Activated CD4-positive, alpha-beta T cell treated with anti-CD3 and anti-CD28 coated beads, Interleukin-2, amount 10 ng/mL, durations not matched to agents 7 days and 5 days (primary cell): ENCODE measurements at regions not wholly inside any gene's neighbourhood (a gene's known extent, or its start where the extent isn't known, plus 50 kb on each side); places are given as distances from the start of the nearest gene placed in this dataset.

Source experiments
- CTCF ChIA-PET: fragments of 350-600 bp; sonication (Branson Sonifier 250); formaldehyde crosslinking; loops from one replicate; lab custom pipeline; 2021; ENCODE audit warnings: antibody characterized with exemption; lab: Charles Lee
- POLR2A ChIA-PET: fragments of 350-600 bp; sonication (Branson Sonifier 250); formaldehyde crosslinking; loops from one replicate; lab custom pipeline; 2021; ENCODE audit warnings: antibody characterized with exemption; lab: Charles Lee
- DNase-seq: peaks from one replicate; pipeline ENCODE4 v3.0.0-alpha.2; 2020
- H3K27ac Mint-ChIP-seq: one replicate; pipeline ENCODE4 v1.8.0; 2021; ENCODE audit warnings: mild to moderate bottlenecking, moderate library complexity, mixed read lengths
- H3K27me3 Mint-ChIP-seq: one replicate; pipeline ENCODE4 v1.8.0; 2021; ENCODE audit warnings: mixed read lengths
- H3K36me3 Mint-ChIP-seq: one replicate; pipeline ENCODE4 v1.8.0; 2021; ENCODE audit warnings: low read depth, mixed read lengths
- H3K4me1 Mint-ChIP-seq: one replicate; pipeline ENCODE4 v1.8.0; 2021; ENCODE audit warnings: mixed read lengths
- H3K4me3 Mint-ChIP-seq: one replicate; pipeline ENCODE4 v1.8.0; 2021; ENCODE audit warnings: mild to moderate bottlenecking, moderate library complexity, mixed read lengths
- H3K9me3 Mint-ChIP-seq: one replicate; pipeline ENCODE4 v1.8.0; 2021; ENCODE audit warnings: mixed read lengths

GRCh38 chr1:117275055-117275454 lies 64.3 kb upstream of the VTCN1 start:
- H3K9me3 Mint-ChIP-seq, result no peaks in the 10 kb centered on the region
- no peak for DNase-seq
- H3K4me1 Mint-ChIP-seq, result no peaks in the 10 kb centered on the region
- ChIA-PET POLR2A (no interaction called here), CTCF (interaction anchor here (0.7 kb wide), 1 partner anchor 11 kb away, joined by 4 read pairs; no protein-coding TSS in a partner anchor)
- H3K27ac Mint-ChIP-seq, result no peak overlapping the region
- H3K4me3 Mint-ChIP-seq, result no peak overlapping the region
- no peaks in the 10 kb centered on the region for H3K36me3 Mint-ChIP-seq
- H3K27me3 Mint-ChIP-seq, result no peaks in the 10 kb centered on the region

DNA sequence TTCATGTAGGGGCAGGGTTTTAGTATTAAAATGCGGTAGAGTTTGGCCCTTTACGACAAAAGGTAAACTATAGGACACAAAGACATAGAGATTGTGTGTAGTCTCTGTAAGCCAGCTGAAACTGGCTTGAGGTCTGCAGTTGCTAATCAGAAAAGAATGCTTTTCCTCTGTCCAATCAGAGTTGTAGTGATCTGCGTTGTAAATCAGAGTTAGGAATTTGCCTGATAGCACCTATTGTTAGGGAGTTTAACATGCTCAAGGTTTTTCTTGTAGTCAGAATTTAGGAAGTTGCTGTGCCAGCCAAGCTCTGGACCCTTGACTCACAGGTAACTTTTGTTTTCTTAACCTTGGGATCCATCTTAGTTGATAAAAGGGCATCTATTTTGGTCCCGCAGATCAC lies 61.2 kb upstream of the VTCN1 start:
- no peaks in the 10 kb centered on the region for H3K36me3 Mint-ChIP-seq
- H3K4me1 Mint-ChIP-seq, result no peaks in the 10 kb centered on the region
- no peak overlapping the region for H3K27ac Mint-ChIP-seq
- H3K9me3 Mint-ChIP-seq, result no peaks in the 10 kb centered on the region
- H3K27me3 Mint-ChIP-seq, result no peaks in the 10 kb centered on the region
- CTCF ChIA-PET, result no interaction called here
- POLR2A ChIA-PET, result no interaction called here
- H3K4me3 Mint-ChIP-seq, result no peak overlapping the region
- no peak for DNase-seq

GRCh38 chr1:117271129-117271528 lies 60.4 kb upstream of the VTCN1 start:
- Mint-ChIP-seq H3K27me3 (no peaks in the 10 kb centered on the region), H3K4me1 (no peaks in the 10 kb centered on the region), H3K36me3 (no peaks in the 10 kb centered on the region), H3K9me3 (no peaks in the 10 kb centered on the region), H3K27ac (no peak overlapping the region), H3K4me3 (no peak overlapping the region)
- CTCF ChIA-PET, result no interaction called here
- POLR2A ChIA-PET, result no interaction called here
- no peak for DNase-seq

- CTCF ChIA-PET, result no interaction called here
- Mint-ChIP-seq H3K4me3 (no peak overlapping the region), H3K4me1 (no peaks in the 10 kb centered on the region), H3K27ac (no peak overlapping the region), H3K36me3 (no peaks in the 10 kb centered on the region), H3K9me3 (no peaks in the 10 kb centered on the region), H3K27me3 (no peaks in the 10 kb centered on the region)
- DNase-seq, result no peak
- POLR2A ChIA-PET, result no interaction called here
These were observed 60.0 kb upstream of the VTCN1 start for GRCh38 chr1:117270679-117271078.

DNA sequence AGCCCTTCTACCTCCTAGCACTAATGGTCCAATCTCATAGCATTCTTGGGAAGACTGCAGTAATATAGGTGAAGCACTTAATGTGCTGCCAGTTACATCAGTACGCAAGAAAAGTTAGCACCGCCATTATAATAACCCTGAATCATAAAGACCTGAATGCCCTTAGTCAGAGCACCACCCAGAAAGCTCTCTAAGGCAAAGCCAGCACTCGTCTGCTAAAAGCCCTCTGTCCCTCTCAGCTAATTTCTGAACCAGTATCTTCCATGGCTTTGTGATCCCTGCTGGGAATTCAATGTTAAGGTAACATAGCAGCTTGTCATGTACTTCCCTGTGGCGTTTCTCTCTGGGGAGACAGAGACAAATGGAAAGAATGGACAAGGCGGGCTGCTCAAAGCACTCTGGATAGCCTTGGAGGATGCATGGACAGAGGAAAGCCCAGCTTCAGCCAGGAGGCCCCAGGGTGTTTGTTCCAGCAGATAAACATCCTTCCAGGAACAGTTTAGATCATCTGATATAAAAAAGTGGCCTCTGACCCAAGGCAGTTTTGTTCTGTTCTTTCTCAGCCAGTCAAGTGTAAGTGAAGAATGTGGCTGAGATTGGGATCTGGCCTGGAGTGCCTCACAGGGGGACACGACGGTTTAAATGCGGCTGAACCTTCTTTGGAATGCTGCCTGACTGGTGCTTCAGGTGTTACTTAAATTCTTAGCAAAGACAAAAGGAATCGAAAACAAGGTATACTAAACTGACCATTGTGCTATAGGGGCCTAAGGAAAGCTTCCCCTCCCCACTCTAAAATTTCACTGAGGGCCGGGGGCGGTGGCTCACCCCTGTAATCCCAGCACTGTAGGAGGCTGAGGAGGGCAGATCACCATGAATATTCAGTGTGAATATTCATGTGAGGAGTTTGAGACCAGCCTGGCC lies 58.1 kb upstream of the VTCN1 start:
- DNase-seq, result no peak
- CTCF ChIA-PET, result no interaction called here
- Mint-ChIP-seq H3K27me3 (peaks cover 1% of the 10 kb centered on the region), H3K4me3 (no peak overlapping the region), H3K9me3 (no peaks in the 10 kb centered on the region), H3K27ac (no peak overlapping the region), H3K36me3 (no peaks in the 10 kb centered on the region), H3K4me1 (no peaks in the 10 kb centered on the region)
- POLR2A ChIA-PET, result no interaction called here

GRCh38 chr1:117267232-117267774 lies 56.6 kb upstream of the VTCN1 start:
- Mint-ChIP-seq H3K36me3 (no peaks in the 10 kb centered on the region), H3K4me3 (no peak overlapping the region), H3K27ac (no peak overlapping the region), H3K9me3 (no peaks in the 10 kb centered on the region), H3K4me1 (no peaks in the 10 kb centered on the region), H3K27me3 (peaks cover 1% of the 10 kb centered on the region)
- CTCF ChIA-PET, result interaction anchor here (1.3 kb wide), 1 partner anchor 17 kb away, joined by 3 read pairs; no protein-coding TSS in a partner anchor
- POLR2A ChIA-PET, result no interaction called here
- DNase-seq, result no peak

GRCh38 chr1:117262976-117263375 lies 52.2 kb upstream of the VTCN1 start:
- Mint-ChIP-seq H3K4me3 (no peak overlapping the region), H3K27me3 (peaks cover 1% of the 10 kb centered on the region), H3K36me3 (no peaks in the 10 kb centered on the region), H3K27ac (no peak overlapping the region), H3K4me1 (no peaks in the 10 kb centered on the region), H3K9me3 (peaks cover 4% of the 10 kb centered on the region)
- ChIA-PET POLR2A (no interaction called here), CTCF (no interaction called here)
- DNase-seq, result no peak

GRCh38 chr1:117261424-117261785 lies 50.7 kb upstream of the VTCN1 start:
- Mint-ChIP-seq H3K9me3 (peaks cover 4% of the 10 kb centered on the region), H3K36me3 (no peaks in the 10 kb centered on the region), H3K27me3 (peaks cover 1% of the 10 kb centered on the region), H3K4me1 (no peaks in the 10 kb centered on the region), H3K27ac (no peak overlapping the region), H3K4me3 (no peak overlapping the region)
- CTCF ChIA-PET, result no interaction called here
- no peak for DNase-seq
- POLR2A ChIA-PET, result no interaction called here

- POLR2A ChIA-PET, result no interaction called here
- H3K4me3 Mint-ChIP-seq, result no peak overlapping the region
- no peaks in the 10 kb centered on the region for H3K4me1 Mint-ChIP-seq
- no peak for DNase-seq
- peaks cover 1% of the 10 kb centered on the region for H3K27me3 Mint-ChIP-seq
- H3K9me3 Mint-ChIP-seq, result peaks cover 4% of the 10 kb centered on the region
- H3K27ac Mint-ChIP-seq, result no peak overlapping the region
- CTCF ChIA-PET, result no interaction called here
- H3K36me3 Mint-ChIP-seq, result no peaks in the 10 kb centered on the region
These were observed 50.2 kb upstream of the VTCN1 start for GRCh38 chr1:117260761-117261423.
